PC-9 (cell line): ENCODE measurements at regions not wholly inside any gene's neighbourhood (a gene's known extent, or its start where the extent isn't known, plus 50 kb on each side); places are given as distances from the start of the nearest gene placed in this dataset.
A peak's percentile ranks its signal among the peaks of the same experiment; 100 is the strongest.

Experiments used
- BruUV-seq: library from RNA; stranded (reverse); fragments of 400-500 nt; replicated peaks from 2 replicates; lab custom pipeline; 2021; lab: Mats Ljungman, UMichigan
- CTCF ChIA-PET: fragments of 300-600 bp; sonication (Branson Sonifier 250); formaldehyde crosslinking; loops from one replicate; lab custom pipeline; 2022; ENCODE audit warnings: antibody characterized with exemption; lab: Charles Lee
- POLR2A ChIA-PET: fragments of 300-600 bp; sonication (Branson Sonifier 250); formaldehyde crosslinking; loops from one replicate; lab custom pipeline; 2022; ENCODE audit warnings: antibody characterized with exemption; ENCODE audit not compliant: unreplicated experiment; lab: Charles Lee
- DNase-seq, 2 experiments: peaks; one replicate each; pipeline versions ENCODE4 v3.0.0 to v3.0.0-alpha.2; 2015 to 2022; ENCODE audit warnings: mixed read lengths in 1 of 2
- H2AFZ ChIP-seq: fragments of 200-600 bp; sonication (generic); 2 replicates; pipeline ENCODE4 v1.8.1; 2017; ENCODE audit warnings: antibody characterized with exemption
- H3F3A ChIP-seq: fragments of 200-600 bp; sonication (generic); 2 replicates; pipeline ENCODE4 v1.8.1; 2017; ENCODE audit warnings: antibody characterized with exemption, mild to moderate bottlenecking, low read depth; ENCODE audit not compliant: insufficient read depth
- H3K27ac ChIP-seq: fragments of 200-600 bp; sonication (generic); 2 replicates; pipeline ENCODE4 v1.6.1; 2016; ENCODE audit warnings: mixed run types
- H3K27me3 ChIP-seq: fragments of 200-600 bp; sonication (generic); 2 replicates; pipeline ENCODE4 v1.6.1; 2016; ENCODE audit warnings: low read depth, mixed run types; ENCODE audit not compliant: insufficient read depth
- H3K36me3 ChIP-seq: fragments of 200-600 bp; sonication (generic); 2 replicates; pipeline ENCODE4 v1.6.1; 2016; ENCODE audit warnings: low read depth, mixed run types
- H3K4me1 ChIP-seq: fragments of 200-600 bp; sonication (generic); replicated peaks from 2 replicates; pipeline ENCODE4 v1.6.1; 2016; ENCODE audit warnings: mixed run types; ENCODE audit not compliant: insufficient read depth
- H3K4me2 ChIP-seq: fragments of 200-600 bp; sonication (generic); 2 replicates; pipeline ENCODE4 v1.6.1; 2017; ENCODE audit warnings: mixed run types
- H3K4me3 ChIP-seq: fragments of 200-600 bp; sonication (generic); 2 replicates; pipeline ENCODE4 v1.6.1; 2016; ENCODE audit warnings: mixed run types
- H3K79me2 ChIP-seq: fragments of 200-600 bp; sonication (generic); 2 replicates; pipeline ENCODE4 v1.6.1; 2017; ENCODE audit warnings: low read depth, mixed run types
- H3K9me2 ChIP-seq: fragments of 200-600 bp; sonication (generic); 2 replicates; pipeline ENCODE4 v1.8.1; 2017; ENCODE audit warnings: mild to moderate bottlenecking; ENCODE audit not compliant: insufficient read depth
- H3K9me3 ChIP-seq: fragments of 200-600 bp; sonication (generic); 2 replicates; pipeline ENCODE4 v1.8.1; 2016; ENCODE audit warnings: low read depth; ENCODE audit not compliant: insufficient read depth
- H4K20me1 ChIP-seq: fragments of 200-600 bp; sonication (generic); 2 replicates; pipeline ENCODE4 v1.8.1; 2017; ENCODE audit not compliant: insufficient read depth
- EZH2 ChIP-seq: fragments of 200-600 bp; sonication (generic); IDR thresholded peaks from 2 replicates; pipeline ENCODE4 v1.8.0; 2017; ENCODE audit warnings: antibody characterized with exemption, low read depth
- intact Hi-C: fragments of 100-400 bp; cut with micrococcal nuclease; formaldehyde crosslinking; loops from one replicate; pipeline ENCODE4 v1.10.0; 2022; ENCODE audit not compliant: unreplicated experiment
- TF ChIP-seq, protein P1 (sequence below): fragments of 200-600 bp; sonication (generic); conservative IDR thresholded peaks from 2 replicates; pipeline ENCODE4 v1.6.1; 2017; ENCODE audit warnings: mixed run types, antibody characterized with exemption, mild to moderate bottlenecking, moderate library complexity

DNA sequence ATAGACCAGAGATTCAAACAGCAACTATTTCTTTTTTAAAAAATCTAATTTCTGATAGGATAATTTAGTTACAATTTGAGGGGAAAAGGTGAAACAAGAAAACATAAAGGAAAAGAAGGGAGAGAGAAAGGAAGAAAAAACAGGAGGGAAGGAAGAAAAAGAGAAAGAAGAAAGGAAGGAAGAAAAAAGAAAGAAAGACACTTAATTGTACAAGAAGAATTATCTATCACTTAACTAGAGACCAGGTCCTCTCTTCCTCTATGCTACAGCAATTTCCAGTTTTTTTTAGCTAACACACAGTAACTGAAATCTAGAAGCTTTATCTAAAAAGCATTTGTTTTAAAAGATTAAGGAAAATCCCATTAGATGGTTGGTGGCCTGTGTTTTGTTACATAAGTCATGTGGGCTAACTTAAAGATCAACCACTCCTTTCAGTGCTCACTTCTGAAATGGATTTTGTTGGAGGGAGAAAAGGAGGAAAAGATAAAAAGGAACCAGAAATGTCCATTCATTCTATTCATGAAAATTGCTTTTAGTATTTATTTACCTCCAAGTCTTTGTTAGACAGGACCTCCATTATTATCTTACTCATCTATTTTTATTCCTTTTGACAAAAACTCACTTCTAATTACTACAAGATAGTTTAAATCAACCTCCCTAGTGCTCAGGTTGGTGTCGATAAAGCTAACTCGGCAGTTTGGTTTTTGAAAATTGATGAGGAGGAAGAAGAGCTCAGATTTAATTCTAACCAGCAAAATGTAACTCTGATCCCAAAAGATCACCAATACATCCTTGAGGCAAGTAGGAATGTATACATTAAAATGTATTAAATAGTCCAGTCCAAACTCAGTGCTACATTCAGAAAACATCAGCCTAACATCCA, 251.5 kb upstream of the FN1 start:
- no peak overlapping the region for H3K4me2 ChIP-seq
- intact Hi-C loops, result no loop called here
- ChIA-PET POLR2A (no interaction called here), CTCF (no interaction called here)
- no peaks in the 10 kb centered on the region for H3K36me3 ChIP-seq
- no peak overlapping the region for H3K4me3 ChIP-seq
- no peaks in the 10 kb centered on the region for H4K20me1 ChIP-seq
- peaks cover 6% of the 10 kb centered on the region; the same call in 1 of the 2 replicates for H3F3A ChIP-seq
- BruUV-seq, result no TSS peak
- no peak for DNase-seq
- H3K9me2 ChIP-seq, result no peaks in the 10 kb centered on the region
- no peaks in the 10 kb centered on the region for H3K79me2 ChIP-seq
- peaks cover 7% of the 10 kb centered on the region for H3K9me3 ChIP-seq
- no peak overlapping the region for H3K27ac ChIP-seq
- peaks cover 22% of the 10 kb centered on the region for H3K4me1 ChIP-seq
- H2AFZ ChIP-seq, result no peak overlapping the region
- no peaks in the 10 kb centered on the region for H3K27me3 ChIP-seq
- no peak for TF ChIP-seq EZH2
- TF ChIP-seq, protein P1, sequence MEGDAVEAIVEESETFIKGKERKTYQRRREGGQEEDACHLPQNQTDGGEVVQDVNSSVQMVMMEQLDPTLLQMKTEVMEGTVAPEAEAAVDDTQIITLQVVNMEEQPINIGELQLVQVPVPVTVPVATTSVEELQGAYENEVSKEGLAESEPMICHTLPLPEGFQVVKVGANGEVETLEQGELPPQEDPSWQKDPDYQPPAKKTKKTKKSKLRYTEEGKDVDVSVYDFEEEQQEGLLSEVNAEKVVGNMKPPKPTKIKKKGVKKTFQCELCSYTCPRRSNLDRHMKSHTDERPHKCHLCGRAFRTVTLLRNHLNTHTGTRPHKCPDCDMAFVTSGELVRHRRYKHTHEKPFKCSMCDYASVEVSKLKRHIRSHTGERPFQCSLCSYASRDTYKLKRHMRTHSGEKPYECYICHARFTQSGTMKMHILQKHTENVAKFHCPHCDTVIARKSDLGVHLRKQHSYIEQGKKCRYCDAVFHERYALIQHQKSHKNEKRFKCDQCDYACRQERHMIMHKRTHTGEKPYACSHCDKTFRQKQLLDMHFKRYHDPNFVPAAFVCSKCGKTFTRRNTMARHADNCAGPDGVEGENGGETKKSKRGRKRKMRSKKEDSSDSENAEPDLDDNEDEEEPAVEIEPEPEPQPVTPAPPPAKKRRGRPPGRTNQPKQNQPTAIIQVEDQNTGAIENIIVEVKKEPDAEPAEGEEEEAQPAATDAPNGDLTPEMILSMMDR, result no peak

DNA sequence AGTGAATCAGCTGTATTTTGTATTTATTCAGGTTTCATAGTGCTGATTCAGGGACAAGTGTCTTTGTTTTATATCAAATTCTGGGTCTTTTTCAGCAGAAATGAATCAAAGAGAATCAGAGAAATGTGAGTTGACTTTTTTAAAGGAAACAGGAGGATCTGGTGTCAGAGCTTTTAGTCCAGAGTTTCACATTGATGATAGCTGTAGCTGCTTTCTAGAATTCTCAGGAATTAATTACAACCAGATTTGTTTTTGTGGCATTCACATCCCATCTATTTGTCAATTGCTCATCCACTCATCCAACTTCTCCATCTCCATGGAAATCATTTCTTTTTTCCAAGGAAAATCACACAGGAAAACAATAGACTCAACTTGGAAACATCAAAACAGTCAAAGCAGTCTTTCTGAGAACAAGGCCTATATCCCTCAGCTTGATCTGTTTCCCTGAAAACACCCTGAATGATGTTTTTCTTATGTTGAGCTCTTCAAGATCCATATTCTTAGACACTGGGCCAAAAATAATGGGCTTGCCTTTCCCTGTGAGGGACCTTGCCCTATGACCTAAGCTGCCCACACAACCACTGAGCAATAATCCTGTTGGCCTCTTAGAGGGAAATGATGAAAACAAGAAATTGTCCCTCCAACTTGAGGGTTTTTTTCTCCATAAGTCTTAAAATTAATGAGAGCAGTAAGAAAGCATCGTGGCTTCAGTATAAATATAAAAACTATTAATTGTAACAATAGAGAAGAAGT, 249.5 kb upstream of the FN1 start:
- Histone ChIP-seq H3K4me1 (peaks cover 32% of the 10 kb centered on the region), H3K36me3 (no peaks in the 10 kb centered on the region), H3K27me3 (no peaks in the 10 kb centered on the region), H3K4me3 (no peak overlapping the region), H3K9me3 (peaks cover 7% of the 10 kb centered on the region), H3K79me2 (no peaks in the 10 kb centered on the region), H2AFZ (no peak overlapping the region), H3K4me2 (peak overlapping the region; percentile 1; the same call in 1 of the 2 replicates), H4K20me1 (no peaks in the 10 kb centered on the region), H3K9me2 (no peaks in the 10 kb centered on the region), H3F3A (peaks cover 20% of the 10 kb centered on the region), H3K27ac (peak overlapping the region; percentile 37)
- intact Hi-C loops, result no loop called here
- CTCF ChIA-PET, result no interaction called here
- BruUV-seq, result no TSS peak
- no peak for DNase-seq
- no peak for TF ChIP-seq EZH2
- TF ChIP-seq, protein P1, result no peak
- POLR2A ChIA-PET, result no interaction called here

DNA sequence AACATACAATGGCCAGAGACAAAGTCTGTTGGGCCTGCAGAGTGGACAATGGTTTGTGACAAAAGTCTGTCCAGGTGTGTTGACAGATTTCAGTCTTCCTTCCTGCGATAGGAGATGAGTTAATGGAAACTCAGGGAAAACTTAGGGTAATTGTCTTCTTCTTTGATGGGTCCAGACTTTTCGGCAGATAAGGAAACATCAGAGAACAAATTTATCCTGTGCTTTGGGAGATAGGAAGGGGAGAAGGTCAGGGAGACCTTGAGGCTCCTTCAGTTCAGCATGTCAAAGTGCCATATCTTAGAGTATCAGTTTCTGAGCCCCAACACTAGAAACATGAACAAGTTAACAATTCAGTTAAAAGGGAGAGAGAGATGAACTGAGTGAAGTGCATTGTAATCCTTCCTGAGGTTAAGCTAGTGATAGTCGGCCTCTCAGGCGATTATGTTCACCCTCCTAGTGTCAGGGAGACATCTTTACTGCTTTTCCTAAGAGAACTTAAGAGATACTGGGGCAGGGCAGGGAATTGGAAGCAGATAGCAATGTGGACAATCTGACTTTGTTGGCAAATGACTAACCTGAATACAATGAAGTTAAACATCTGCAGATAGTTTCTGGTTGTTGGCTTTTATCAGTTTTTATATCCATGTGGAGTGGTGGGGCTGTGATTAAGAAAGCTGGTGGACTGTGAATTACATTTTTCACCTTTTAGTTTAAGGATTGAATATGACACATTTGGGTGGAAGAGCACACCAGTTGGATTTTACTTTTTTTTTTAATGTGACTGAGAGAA, 248.8 kb upstream of the FN1 start:
- no peaks in the 10 kb centered on the region for H4K20me1 ChIP-seq
- H3K27ac ChIP-seq, result peak overlapping the region; percentile 37
- peaks cover 7% of the 10 kb centered on the region for H3K9me3 ChIP-seq
- CTCF ChIA-PET, result no interaction called here
- intact Hi-C loops, result no loop called here
- H3K4me3 ChIP-seq, result no peak overlapping the region
- peak overlapping the region; percentile 1; the same call in 1 of the 2 replicates for H3K4me2 ChIP-seq
- BruUV-seq, result no TSS peak
- no peaks in the 10 kb centered on the region for H3K79me2 ChIP-seq
- peaks cover 34% of the 10 kb centered on the region for H3K4me1 ChIP-seq
- H2AFZ ChIP-seq, result no peak overlapping the region
- no peaks in the 10 kb centered on the region for H3K36me3 ChIP-seq
- POLR2A ChIA-PET, result no interaction called here
- H3F3A ChIP-seq, result peaks cover 22% of the 10 kb centered on the region
- H3K9me2 ChIP-seq, result no peaks in the 10 kb centered on the region
- TF ChIP-seq, protein P1, result no peak
- TF ChIP-seq EZH2, result no peak
- no peaks in the 10 kb centered on the region for H3K27me3 ChIP-seq
- peak in 1 of 2 experiments; percentile 71 for DNase-seq
